Glutamatergic neuron (in vitro differentiated cells): ENCODE measurements at regions not wholly inside any gene's neighbourhood (a gene's known extent, or its start where the extent isn't known, plus 50 kb on each side); places are given as distances from the start of the nearest gene placed in this dataset.

Experiments used
- DNase-seq: peaks from one replicate; pipeline ENCODE4 v3.0.0; 2022
- H3K27ac Mint-ChIP-seq: one replicate; pipeline ENCODE4 v1.8.0; 2020; ENCODE audit warnings: mild to moderate bottlenecking, mixed read lengths, inconsistent platforms; ENCODE audit not compliant: unreplicated experiment
- H3K27me3 Mint-ChIP-seq: one replicate; pipeline ENCODE4 v1.8.0; 2020; ENCODE audit warnings: mild to moderate bottlenecking, moderate library complexity, mixed read lengths, inconsistent platforms; ENCODE audit not compliant: unreplicated experiment
- H3K36me3 Mint-ChIP-seq: one replicate; pipeline ENCODE4 v1.8.0; 2020; ENCODE audit warnings: mild to moderate bottlenecking, mixed read lengths, inconsistent platforms; ENCODE audit not compliant: unreplicated experiment
- H3K4me1 Mint-ChIP-seq: one replicate; pipeline ENCODE4 v1.8.0; 2020; ENCODE audit warnings: mild to moderate bottlenecking, low read depth, mixed read lengths, inconsistent platforms; ENCODE audit not compliant: unreplicated experiment
- H3K4me3 Mint-ChIP-seq: one replicate; pipeline ENCODE4 v1.8.0; 2020; ENCODE audit warnings: mild to moderate bottlenecking, mixed read lengths, inconsistent platforms; ENCODE audit not compliant: unreplicated experiment
- H3K9me3 Mint-ChIP-seq: one replicate; pipeline ENCODE4 v1.8.0; 2020; ENCODE audit warnings: mild to moderate bottlenecking, moderate library complexity, mixed read lengths, inconsistent platforms; ENCODE audit not compliant: unreplicated experiment
- TF ChIP-seq, protein P1 (sequence below): fragments of 200-600 bp; sonication (generic); IDR thresholded peaks from one replicate; pipeline ENCODE4 v1.5.0; 2021; ENCODE audit not compliant: partially characterized antibody, unreplicated experiment

DNA sequence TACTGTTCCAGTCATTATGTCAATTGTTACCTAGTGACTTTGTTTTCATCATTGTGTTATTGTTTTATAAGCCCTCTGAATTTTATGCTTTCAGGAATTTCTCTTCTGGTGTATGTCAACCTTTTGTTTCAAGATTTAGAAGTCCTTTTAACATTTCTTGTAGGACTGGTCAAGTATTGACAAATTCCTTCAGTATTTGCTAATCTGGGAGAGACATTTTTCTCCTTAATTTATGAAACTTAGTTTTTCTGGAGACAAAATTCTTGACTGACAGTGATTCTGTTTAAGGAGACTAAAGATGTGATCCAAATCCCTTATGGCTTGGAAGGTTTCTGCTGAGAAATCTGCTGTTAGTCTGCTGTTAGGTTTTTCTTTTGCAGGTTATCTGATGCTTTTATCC lies 84.9 kb upstream of the NT5C1B start:
- no peak overlapping the region for H3K4me3 Mint-ChIP-seq
- TF ChIP-seq, protein P1, sequence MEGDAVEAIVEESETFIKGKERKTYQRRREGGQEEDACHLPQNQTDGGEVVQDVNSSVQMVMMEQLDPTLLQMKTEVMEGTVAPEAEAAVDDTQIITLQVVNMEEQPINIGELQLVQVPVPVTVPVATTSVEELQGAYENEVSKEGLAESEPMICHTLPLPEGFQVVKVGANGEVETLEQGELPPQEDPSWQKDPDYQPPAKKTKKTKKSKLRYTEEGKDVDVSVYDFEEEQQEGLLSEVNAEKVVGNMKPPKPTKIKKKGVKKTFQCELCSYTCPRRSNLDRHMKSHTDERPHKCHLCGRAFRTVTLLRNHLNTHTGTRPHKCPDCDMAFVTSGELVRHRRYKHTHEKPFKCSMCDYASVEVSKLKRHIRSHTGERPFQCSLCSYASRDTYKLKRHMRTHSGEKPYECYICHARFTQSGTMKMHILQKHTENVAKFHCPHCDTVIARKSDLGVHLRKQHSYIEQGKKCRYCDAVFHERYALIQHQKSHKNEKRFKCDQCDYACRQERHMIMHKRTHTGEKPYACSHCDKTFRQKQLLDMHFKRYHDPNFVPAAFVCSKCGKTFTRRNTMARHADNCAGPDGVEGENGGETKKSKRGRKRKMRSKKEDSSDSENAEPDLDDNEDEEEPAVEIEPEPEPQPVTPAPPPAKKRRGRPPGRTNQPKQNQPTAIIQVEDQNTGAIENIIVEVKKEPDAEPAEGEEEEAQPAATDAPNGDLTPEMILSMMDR: no peak
- H3K4me1 Mint-ChIP-seq: no peaks in the 10 kb centered on the region
- no peaks in the 10 kb centered on the region for H3K27me3 Mint-ChIP-seq
- no peaks in the 10 kb centered on the region for H3K9me3 Mint-ChIP-seq
- DNase-seq: no peak
- H3K36me3 Mint-ChIP-seq: no peaks in the 10 kb centered on the region
- H3K27ac Mint-ChIP-seq: no peak overlapping the region

DNA sequence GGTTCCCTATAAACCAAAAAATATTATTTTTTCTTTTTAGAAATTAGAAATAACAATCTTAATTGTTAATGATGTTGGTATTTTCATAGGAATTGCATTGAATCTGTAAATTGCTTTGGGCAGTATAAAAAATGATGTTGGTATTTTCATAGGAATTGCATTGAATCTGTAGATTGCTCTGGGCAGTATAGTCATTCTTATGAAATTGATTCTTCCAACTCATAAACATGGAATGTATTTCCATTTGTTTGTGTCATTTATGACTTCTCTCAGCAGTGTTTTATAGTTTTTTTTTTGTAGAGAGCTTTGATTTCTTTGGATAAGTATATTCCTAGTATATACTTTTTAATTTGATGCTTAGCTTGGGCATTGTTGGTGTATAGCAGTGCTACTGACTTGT lies 82.0 kb upstream of the NT5C1B start:
- TF ChIP-seq, protein P1: no peak
- Mint-ChIP-seq H3K4me1 (no peaks in the 10 kb centered on the region), H3K9me3 (no peaks in the 10 kb centered on the region), H3K4me3 (no peak overlapping the region), H3K27ac (no peak overlapping the region), H3K36me3 (no peaks in the 10 kb centered on the region), H3K27me3 (peaks cover 2% of the 10 kb centered on the region)
- DNase-seq: no peak

DNA sequence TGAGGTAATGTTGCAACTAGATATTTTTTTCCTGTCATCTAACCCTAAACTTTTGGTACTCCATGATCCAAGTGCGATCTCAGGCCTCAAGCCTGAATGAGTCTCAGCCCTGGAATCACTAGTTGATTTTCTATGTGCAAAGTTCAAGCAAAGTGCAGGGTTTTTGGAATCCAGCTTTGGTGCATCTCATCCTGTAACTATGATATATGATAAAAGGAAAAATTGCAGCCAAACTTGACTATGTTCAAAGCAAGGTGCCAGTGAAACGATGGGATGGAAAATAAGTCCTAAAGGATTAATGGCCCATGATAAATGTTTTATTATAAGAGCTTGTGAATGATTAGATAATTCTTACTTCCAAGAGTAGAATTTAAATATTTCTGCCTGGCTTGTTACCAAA lies 78.9 kb upstream of the NT5C1B start:
- Mint-ChIP-seq H3K9me3 (no peaks in the 10 kb centered on the region), H3K27me3 (peaks cover 2% of the 10 kb centered on the region), H3K36me3 (no peaks in the 10 kb centered on the region), H3K4me3 (no peak overlapping the region), H3K27ac (no peak overlapping the region), H3K4me1 (no peaks in the 10 kb centered on the region)
- no peak for DNase-seq
- TF ChIP-seq, protein P1: no peak

DNA sequence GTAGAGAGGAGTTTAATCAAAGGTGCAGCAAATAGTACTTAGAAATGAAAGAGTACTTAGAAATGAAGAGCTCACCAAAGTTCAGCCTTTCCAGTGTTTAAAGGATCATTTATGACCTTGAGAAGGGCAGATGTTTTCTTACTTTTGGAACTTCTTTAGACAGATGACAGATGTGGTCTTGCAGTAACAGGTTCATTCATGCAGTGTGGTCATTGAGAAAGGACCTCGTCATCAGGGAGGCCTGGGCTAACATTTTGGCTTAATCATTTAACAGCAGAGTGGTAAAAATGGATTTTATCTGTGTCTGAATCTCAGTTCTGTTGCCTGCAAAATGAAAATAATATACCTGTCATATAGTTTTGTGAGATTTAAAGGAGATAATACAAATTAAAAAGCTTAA lies 75.1 kb upstream of the NT5C1B start:
- TF ChIP-seq, protein P1: no peak
- no peaks in the 10 kb centered on the region for H3K36me3 Mint-ChIP-seq
- H3K4me3 Mint-ChIP-seq: no peak overlapping the region
- H3K27ac Mint-ChIP-seq: no peak overlapping the region
- no peak for DNase-seq
- no peaks in the 10 kb centered on the region for H3K9me3 Mint-ChIP-seq
- peaks cover 2% of the 10 kb centered on the region for H3K27me3 Mint-ChIP-seq
- H3K4me1 Mint-ChIP-seq: no peaks in the 10 kb centered on the region

DNA sequence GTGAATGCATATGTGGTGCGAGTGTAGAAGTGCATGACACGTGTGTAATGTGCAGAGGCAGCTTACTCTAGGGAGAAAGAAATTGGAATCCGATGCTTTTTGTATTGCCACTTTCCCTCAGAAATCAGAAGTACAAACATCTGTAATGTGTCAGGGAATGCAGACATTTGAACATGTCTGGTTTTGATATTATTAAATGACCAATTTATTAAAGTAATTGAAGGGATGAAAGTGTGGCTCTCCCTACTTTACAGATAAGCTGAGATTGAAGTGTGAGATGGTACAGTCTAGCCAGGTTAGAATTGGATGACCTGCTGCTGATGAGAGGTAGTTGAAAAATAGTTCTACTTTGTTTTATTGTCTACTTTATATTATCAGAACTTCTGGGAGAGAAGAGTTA lies 74.5 kb upstream of the NT5C1B start:
- no peaks in the 10 kb centered on the region for H3K4me1 Mint-ChIP-seq
- H3K4me3 Mint-ChIP-seq: no peak overlapping the region
- H3K9me3 Mint-ChIP-seq: no peaks in the 10 kb centered on the region
- TF ChIP-seq, protein P1: no peak
- H3K27ac Mint-ChIP-seq: no peak overlapping the region
- H3K36me3 Mint-ChIP-seq: no peaks in the 10 kb centered on the region
- DNase-seq: no peak
- peaks cover 2% of the 10 kb centered on the region for H3K27me3 Mint-ChIP-seq
